ACC112 (cell line): ENCODE measurements at regions not wholly inside any gene's neighbourhood (a gene's known extent, or its start where the extent isn't known, plus 50 kb on each side); places are given as distances from the start of the nearest gene placed in this dataset.
"Not testable (repeated sequence)": the region's sequence is repeated elsewhere in the genome, so short reads cannot be mapped to it uniquely, and the experiment has no call there.

Source experiments
- H2AFZ ChIP-seq: fragments of 200-600 bp; sonication (generic); one replicate; pipeline ENCODE4 v1.6.0; 2017; ENCODE audit warnings: antibody characterized with exemption, low read length; ENCODE audit not compliant: unreplicated experiment
- H3K27ac ChIP-seq: fragments of 200-600 bp; sonication (generic); 2 replicates; pipeline ENCODE4 v1.5.1; 2014; ENCODE audit warnings: low read depth, mild to moderate bottlenecking, antibody characterized with exemption, low read length, moderate library complexity
- H3K27me3 ChIP-seq: fragments of 200-600 bp; sonication (generic); 2 replicates; pipeline ENCODE4 v1.6.1; 2014; ENCODE audit warnings: mild to moderate bottlenecking, antibody characterized with exemption, low read length, moderate library complexity, mixed read lengths; ENCODE audit not compliant: insufficient read depth
- H3K36me3 ChIP-seq: fragments of 200-600 bp; sonication (generic); 2 replicates; pipeline ENCODE4 v1.6.1; 2016; ENCODE audit warnings: mild to moderate bottlenecking, antibody characterized with exemption, low read length, moderate library complexity, mixed read lengths; ENCODE audit not compliant: insufficient read depth
- H3K4me1 ChIP-seq: fragments of 200-600 bp; sonication (generic); one replicate; pipeline ENCODE4 v1.6.1; 2016; ENCODE audit warnings: low read length, mixed read lengths; ENCODE audit not compliant: insufficient read depth, unreplicated experiment, control insufficient read depth
- H3K4me3 ChIP-seq: fragments of 200-600 bp; sonication (generic); 2 replicates; pipeline ENCODE4 v1.5.1; 2014; ENCODE audit warnings: mild to moderate bottlenecking, low read depth, low read length
- H3K79me2 ChIP-seq: fragments of 200-600 bp; sonication (generic); one replicate; pipeline ENCODE4 v1.6.0; 2016; ENCODE audit warnings: low read length; ENCODE audit not compliant: control insufficient read depth, unreplicated experiment, insufficient read depth

DNA sequence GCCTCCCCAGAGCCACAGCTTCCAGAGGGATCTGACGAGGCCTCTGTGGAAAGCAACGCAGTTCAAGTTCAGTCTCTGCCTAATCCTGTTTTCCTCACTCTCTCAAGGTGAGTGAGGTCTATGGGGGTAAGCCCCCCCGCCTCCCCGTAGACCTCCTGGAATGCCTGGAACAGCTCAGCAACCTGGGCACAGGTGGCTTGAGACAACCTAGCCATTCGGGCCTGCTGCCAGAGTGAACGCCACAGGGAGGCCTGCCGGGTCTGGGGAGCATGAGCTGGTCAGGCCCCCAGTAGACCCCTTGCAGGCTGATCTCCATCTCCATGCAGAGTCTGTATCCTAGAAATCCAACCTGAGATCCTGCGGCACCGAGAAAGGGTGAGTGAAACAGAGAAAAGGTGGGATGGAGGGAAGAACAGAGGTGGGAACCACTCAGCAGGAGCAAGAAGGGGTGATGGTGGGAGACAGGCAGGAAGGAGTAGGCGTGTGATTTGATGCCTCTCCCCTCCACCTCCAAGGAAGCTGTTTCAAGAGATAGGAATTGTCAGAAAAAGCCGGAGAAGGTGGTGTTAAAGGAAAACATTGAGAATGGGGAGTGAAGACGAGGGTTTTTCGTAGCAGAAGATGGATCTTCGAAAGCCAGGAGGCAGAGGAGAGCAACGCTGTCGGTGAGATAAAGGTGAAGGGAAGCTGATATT, 123.1 kb upstream of the PRMT8 start:
- Histone ChIP-seq H2AFZ (no peak overlapping the region), H3K27ac (no peak overlapping the region), H3K36me3 (no peaks in the 10 kb centered on the region), H3K4me3 (no peak overlapping the region), H3K27me3 (peaks cover 86% of the 10 kb centered on the region), H3K79me2 (no peaks in the 10 kb centered on the region), H3K4me1 (no peaks in the 10 kb centered on the region)

DNA sequence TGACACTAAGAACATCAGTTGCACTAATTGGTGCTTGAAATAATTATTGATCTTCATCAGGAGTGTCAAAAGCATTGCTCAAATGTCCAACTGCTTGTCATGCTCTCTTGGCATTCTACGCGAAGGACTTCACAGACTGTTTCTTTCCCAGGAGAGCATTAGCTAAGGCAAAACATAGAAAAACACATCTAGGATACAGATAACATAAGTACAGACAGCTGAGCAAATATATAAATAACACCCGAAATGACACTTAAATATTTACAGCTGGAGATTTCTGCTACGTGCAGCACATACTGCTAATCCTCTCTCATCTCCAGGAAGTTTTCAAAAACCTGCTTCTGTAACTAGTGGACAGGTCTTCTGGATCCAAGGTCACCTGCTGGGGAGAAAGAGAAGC, 120.0 kb upstream of the PRMT8 start:
- Histone ChIP-seq H2AFZ (no peak overlapping the region), H3K36me3 (no peaks in the 10 kb centered on the region), H3K4me3 (no peak overlapping the region), H3K27ac (no peak overlapping the region), H3K79me2 (no peaks in the 10 kb centered on the region), H3K4me1 (no peaks in the 10 kb centered on the region), H3K27me3 (peaks cover 69% of the 10 kb centered on the region)

DNA sequence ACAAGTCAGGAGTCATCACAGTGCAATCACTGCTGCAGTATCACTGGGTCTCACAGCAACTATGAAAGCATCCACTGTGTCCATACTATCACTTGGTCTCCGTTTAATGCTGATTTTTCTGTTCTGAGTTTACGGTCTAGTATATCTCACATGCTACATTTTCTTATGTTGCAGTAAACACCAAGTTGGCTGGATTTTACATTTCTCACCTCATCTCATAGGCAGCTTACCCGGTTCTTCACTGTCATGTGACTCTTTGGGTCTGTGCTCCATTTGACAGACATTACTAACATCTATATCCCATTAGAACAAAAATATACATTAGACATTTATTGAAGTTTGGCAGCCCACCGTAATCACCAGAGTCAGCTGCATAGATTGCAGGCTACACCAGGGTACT, 115.7 kb upstream of the PRMT8 start:
- H3K36me3 ChIP-seq = no peaks in the 10 kb centered on the region
- no peak overlapping the region for H2AFZ ChIP-seq
- H3K4me1 ChIP-seq = no peaks in the 10 kb centered on the region
- no peaks in the 10 kb centered on the region for H3K79me2 ChIP-seq
- no peak overlapping the region for H3K27ac ChIP-seq
- no peak overlapping the region for H3K4me3 ChIP-seq
- H3K27me3 ChIP-seq = peaks cover 59% of the 10 kb centered on the region

DNA sequence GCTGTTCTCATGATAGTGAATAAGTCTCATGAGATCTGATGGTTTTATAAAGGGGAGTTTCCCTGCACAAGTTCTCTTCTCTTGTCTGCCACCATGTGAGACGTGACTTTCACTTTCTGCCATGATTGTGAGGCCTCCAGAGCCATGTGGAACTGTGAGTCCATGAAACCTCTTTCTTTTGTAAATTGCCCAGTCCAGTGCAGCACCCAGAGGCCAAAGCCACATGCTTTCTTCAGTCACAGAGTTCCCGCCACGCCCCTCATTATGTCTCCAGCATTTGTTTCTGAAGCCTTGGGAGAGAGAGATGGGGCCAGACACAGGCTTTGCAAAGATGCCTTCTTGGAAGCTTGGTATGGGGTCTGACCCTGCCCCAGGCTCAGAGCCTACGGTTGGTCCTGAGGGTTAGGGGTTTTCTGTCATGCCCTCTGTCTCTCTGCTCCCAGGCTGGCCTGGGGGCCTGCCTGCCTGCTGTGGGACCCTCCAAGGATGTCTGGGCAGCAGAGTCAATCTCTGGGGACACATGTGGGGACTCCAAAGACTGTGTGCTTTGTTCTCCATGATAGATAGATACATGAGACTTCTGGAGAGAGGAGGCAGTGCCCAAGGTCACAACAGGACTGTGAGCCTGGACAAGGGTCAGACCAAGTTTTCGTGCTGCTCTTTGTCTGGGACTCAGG, 114.1 kb upstream of the PRMT8 start:
- H3K79me2 ChIP-seq = no peaks in the 10 kb centered on the region
- no peaks in the 10 kb centered on the region for H3K4me1 ChIP-seq
- H3K36me3 ChIP-seq = no peaks in the 10 kb centered on the region
- H3K27ac ChIP-seq = no peak overlapping the region
- no peak overlapping the region for H2AFZ ChIP-seq
- no peak overlapping the region for H3K4me3 ChIP-seq
- H3K27me3 ChIP-seq = peaks cover 61% of the 10 kb centered on the region

DNA sequence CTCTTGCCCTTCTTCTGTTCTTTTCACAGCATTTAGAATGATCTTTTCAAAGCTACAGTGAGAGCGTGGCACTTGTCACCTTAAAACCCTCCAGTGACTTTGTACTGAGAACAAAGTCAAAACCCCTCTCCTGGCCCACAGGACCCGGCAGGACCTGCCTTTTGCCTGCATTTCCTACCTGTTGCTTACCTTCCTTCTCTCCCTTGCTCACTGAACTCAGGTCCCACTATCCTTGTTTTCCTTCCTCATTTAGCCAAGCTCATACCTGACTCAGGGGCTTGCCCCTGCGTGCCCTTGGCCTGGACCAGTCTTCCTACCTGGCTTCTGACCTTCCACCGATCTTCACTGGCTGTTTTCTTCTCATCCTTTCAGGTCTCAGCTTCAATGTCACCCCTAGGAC, 112.3 kb upstream of the PRMT8 start:
- Histone ChIP-seq H3K79me2 (no peaks in the 10 kb centered on the region), H2AFZ (no peak overlapping the region), H3K27ac (no peak overlapping the region)

DNA sequence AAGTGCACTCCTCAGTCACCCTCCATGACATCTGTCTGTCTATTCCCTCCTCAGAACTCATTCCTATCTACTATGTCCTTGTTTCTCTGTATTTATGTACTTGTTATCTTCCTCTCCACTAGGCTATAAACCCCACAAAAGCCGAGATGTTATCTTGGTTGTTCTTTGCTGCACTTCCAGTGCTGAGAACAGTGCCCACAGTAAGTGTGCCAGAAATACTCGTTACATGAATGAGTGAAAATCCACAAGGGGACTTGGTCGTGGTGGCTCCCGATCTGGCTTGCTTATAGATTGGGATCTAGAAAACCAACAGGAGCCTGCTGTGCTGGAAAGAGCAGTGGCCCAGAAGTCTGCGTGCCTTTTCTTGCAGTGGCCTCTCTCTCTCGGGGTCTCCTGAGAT, 111.9 kb upstream of the PRMT8 start:
- Histone ChIP-seq H3K4me3 (no peak overlapping the region), H3K27me3 (peaks cover 66% of the 10 kb centered on the region), H2AFZ (no peak overlapping the region), H3K4me1 (no peaks in the 10 kb centered on the region), H3K27ac (no peak overlapping the region), H3K36me3 (no peaks in the 10 kb centered on the region), H3K79me2 (no peaks in the 10 kb centered on the region)

More for the DNA sequence above, 112.3 kb upstream of the PRMT8 start:
- Histone ChIP-seq H3K36me3 (no peaks in the 10 kb centered on the region), H3K4me1 (no peaks in the 10 kb centered on the region), H3K4me3 (no peak overlapping the region), H3K27me3 (peaks cover 62% of the 10 kb centered on the region)

DNA sequence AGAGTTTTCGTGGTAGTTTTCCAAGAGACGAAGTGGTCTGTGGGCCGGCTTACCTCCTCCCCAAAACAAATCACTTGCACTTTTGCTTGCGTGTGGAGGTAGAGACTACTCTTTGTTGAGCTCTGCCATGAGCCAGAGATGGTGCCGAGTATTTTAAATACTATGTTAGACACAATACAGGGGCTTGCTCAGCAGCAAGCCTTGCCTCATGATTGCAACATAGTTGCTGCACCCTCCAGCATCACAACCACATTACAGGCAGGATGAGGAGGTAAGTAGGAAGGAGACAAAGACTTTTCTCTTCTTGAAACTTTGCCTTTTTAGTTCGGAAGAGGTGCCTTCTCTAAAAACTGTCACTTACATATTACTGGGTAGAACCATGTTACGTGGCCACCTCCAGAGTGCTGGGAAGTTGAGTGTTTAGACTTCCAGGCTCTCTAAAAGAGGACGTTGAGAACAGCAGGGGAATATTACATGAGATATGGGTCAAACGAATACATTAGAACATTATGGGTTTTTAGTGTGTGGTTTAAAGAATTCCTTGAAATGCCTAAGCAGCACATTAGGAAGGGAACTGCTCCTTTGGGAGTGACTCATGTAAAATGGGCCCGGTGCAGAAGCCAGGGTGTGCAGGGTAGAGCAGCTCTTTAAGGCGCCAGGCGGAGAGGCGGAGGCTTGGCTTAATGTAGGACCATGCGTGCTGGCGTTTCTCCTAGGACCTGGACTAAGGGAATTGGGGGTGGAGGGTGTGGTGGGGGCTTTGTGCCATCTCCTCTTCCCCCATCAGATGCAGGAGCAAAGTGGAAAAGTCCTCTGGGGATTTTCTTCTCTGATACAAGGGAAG, 110.6 kb upstream of the PRMT8 start:
- Histone ChIP-seq H3K36me3 (no peaks in the 10 kb centered on the region), H2AFZ (no peak overlapping the region), H3K27me3 (peaks cover 68% of the 10 kb centered on the region), H3K4me3 (no peak overlapping the region), H3K4me1 (no peaks in the 10 kb centered on the region), H3K79me2 (no peaks in the 10 kb centered on the region), H3K27ac (no peak overlapping the region)

DNA sequence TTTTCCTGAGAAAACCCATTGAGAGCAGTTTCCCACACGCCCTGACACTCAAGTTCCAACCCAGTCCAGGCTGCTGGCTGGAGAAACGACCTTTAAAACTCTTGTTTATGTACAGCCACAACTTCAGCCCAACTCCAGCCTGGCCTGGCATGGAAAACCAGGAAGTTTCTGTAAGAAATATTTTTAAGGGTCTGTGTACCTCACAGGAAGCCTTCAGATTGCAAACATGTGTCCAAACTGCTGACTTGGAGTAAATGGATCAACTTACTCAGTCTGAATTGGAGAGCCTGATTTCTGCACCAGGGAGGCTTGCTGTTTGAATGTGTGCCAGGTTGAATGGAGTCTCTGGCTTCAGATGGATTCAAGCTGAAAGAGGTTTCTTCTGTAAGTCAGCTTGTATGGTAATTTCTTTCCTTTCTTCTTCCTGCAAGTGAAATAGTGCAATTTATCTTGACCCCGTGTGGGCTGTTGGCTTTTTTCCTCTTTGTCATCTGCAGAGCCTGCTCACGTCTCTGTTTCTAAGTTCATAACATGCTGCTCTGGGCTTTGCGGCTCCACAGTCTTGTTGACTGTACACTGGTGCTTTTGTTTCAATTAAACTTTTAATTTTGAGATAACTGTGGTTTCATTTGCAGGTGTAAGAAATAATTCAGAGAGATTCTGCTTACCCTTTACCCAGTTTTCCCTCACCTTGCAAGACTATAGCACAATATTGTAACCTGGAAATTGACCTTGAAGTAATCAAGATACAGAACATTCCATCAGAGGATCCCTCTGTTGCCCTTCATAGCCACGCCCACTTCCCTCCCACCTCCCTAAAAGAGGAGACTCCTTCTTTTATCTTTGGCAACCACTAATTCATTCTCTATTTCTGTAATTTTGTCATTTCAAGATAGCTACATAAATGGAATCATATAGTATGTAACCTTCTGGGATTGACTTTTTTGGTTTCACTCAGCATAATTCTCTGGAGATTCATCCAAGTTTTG, 109.7 kb upstream of the PRMT8 start:
- peaks cover 65% of the 10 kb centered on the region for H3K27me3 ChIP-seq

DNA sequence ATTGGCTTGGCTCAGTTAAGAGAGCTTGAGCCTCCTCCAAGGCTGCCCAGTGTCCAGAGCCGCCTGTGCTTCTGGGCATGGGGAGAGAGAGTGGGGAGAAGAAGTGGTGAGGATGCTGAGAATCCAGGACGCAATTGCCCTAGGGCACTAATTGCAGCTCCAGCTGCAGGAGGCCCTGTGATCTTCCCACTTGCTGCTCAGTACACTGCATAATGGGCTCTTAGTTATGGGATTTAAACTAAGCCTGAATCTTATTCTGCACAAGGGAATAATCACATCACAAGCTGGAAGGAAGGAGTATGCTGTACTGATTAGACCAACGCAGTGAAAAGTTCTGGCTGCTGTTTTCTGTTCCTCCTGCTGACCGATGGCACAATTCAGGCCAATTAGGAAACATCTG, 101.0 kb upstream of the PRMT8 start:
- no peak overlapping the region for H3K27ac ChIP-seq
- H3K79me2 ChIP-seq = no peaks in the 10 kb centered on the region
- no peaks in the 10 kb centered on the region for H3K4me1 ChIP-seq
- H3K36me3 ChIP-seq = no peaks in the 10 kb centered on the region
- H3K4me3 ChIP-seq = no peak overlapping the region
- no peak overlapping the region for H2AFZ ChIP-seq
- H3K27me3 ChIP-seq = peaks cover 46% of the 10 kb centered on the region

More for the DNA sequence above, 109.7 kb upstream of the PRMT8 start:
- no peaks in the 10 kb centered on the region for H3K4me1 ChIP-seq
- no peaks in the 10 kb centered on the region for H3K36me3 ChIP-seq
- H3K4me3 ChIP-seq = no peak overlapping the region
- no peaks in the 10 kb centered on the region for H3K79me2 ChIP-seq
- H3K27ac ChIP-seq = no peak overlapping the region
- H2AFZ ChIP-seq = no peak overlapping the region

DNA sequence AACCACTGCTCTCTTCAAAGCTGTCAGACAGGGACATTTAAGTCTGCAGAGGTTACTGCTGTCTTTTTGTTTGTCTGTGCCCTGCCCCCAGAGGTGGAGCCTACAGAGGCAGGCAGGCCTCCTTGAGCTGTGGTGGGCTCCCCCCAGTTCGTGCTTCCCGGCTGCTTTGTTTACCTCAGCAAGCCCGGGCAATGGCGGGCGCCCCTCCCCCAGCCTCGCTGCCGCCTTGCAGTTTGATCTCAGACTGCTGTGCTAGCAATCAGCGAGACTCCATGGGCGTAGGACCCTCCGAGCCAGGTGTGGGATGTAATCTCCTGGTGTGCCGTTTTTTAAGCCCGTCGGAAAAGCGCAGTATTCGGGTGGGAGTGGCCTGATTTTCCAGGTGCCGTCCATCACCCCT, 93.4 kb upstream of the PRMT8 start:
- not testable (repeated sequence) for H3K36me3 ChIP-seq, H3K4me3 ChIP-seq, H2AFZ ChIP-seq, H3K4me1 ChIP-seq, H3K79me2 ChIP-seq, H3K27ac ChIP-seq
- peaks cover 10% of the 10 kb centered on the region; the same call in 1 of the 2 replicates for H3K27me3 ChIP-seq
